GM21515 (cell line): ENCODE measurements at regions not wholly inside any gene's neighbourhood (a gene's known extent, or its start where the extent isn't known, plus 50 kb on each side); places are given as distances from the start of the nearest gene placed in this dataset.
"Not testable (repeated sequence)": the region's sequence is repeated elsewhere in the genome, so short reads cannot be mapped to it uniquely, and the experiment has no call there.

ENCODE experiments used
- ATAC-seq: cut with Tn5 transposase; IDR thresholded peaks from one replicate; pipeline ENCODE4 v1.9.1; 2021; ENCODE audit not compliant: unreplicated experiment

- ATAC-seq = no peak
Observed at GRCh38 chr9:27801545-27801944, 228.3 kb upstream of the C9orf72 start.

GRCh38 chr9:27802418-27802817 lies 229.1 kb upstream of the C9orf72 start:
- no peak for ATAC-seq

GRCh38 chr9:27808864-27809263 lies 235.6 kb upstream of the C9orf72 start:
- no peak for ATAC-seq

GRCh38 chr9:27817747-27818146 lies 244.5 kb upstream of the C9orf72 start:
- no peak for ATAC-seq

- no peak for ATAC-seq
Observed at GRCh38 chr9:27818348-27818747, 245.1 kb upstream of the C9orf72 start.

- no peak for ATAC-seq
Observed at GRCh38 chr9:27828908-27829307, 255.6 kb upstream of the C9orf72 start.

- ATAC-seq = no peak
Observed at GRCh38 chr9:27829621-27830020, 256.3 kb upstream of the C9orf72 start.

GRCh38 chr9:27832108-27832507 lies 258.8 kb upstream of the C9orf72 start:
- ATAC-seq = not testable (repeated sequence)

- ATAC-seq = no peak
Observed at GRCh38 chr9:27835286-27835685, 262.0 kb upstream of the C9orf72 start.

- ATAC-seq = no peak
Observed at GRCh38 chr9:27835746-27836145, 262.5 kb upstream of the C9orf72 start.

GRCh38 chr9:27836661-27837401 lies 263.6 kb upstream of the C9orf72 start:
- ATAC-seq = no peak

- no peak for ATAC-seq
Observed at GRCh38 chr9:27838876-27839275, 265.6 kb upstream of the C9orf72 start.

- ATAC-seq = not testable (repeated sequence)
Observed at GRCh38 chr9:27839767-27840166, 266.5 kb upstream of the C9orf72 start.

GRCh38 chr9:27844797-27845196 lies 271.5 kb upstream of the C9orf72 start:
- ATAC-seq = no peak

- ATAC-seq = no peak
Observed at GRCh38 chr9:27847380-27847779, 274.1 kb upstream of the C9orf72 start.

GRCh38 chr9:27847818-27848217 lies 274.5 kb upstream of the C9orf72 start:
- ATAC-seq = no peak

GRCh38 chr9:27848315-27848714 lies 275.0 kb upstream of the C9orf72 start:
- no peak for ATAC-seq

GRCh38 chr9:27851858-27852257 lies 278.6 kb upstream of the C9orf72 start:
- ATAC-seq = no peak

- no peak for ATAC-seq
Observed at GRCh38 chr9:27853529-27853928, 280.2 kb upstream of the C9orf72 start.

- no peak for ATAC-seq
Observed at GRCh38 chr9:27856054-27856453, 282.8 kb upstream of the C9orf72 start.

- no peak for ATAC-seq
Observed at GRCh38 chr9:27856748-27857147, 283.5 kb upstream of the C9orf72 start.

GRCh38 chr9:27861887-27862286 lies 288.6 kb upstream of the C9orf72 start:
- no peak for ATAC-seq
